Thymus (tissue), 11 donors: ENCODE measurements at regions not wholly inside any gene's neighbourhood (a gene's known extent, or its start where the extent isn't known, plus 50 kb on each side); places are given as distances from the start of the nearest gene placed in this dataset.
"Not testable (repeated sequence)": the region's sequence is repeated elsewhere in the genome, so short reads cannot be mapped to it uniquely, and the experiment has no call there.

ENCODE experiments used
- DNase-seq, 9 donors: peaks; one replicate each; pipeline ENCODE4 v3.0.0-alpha.2; 2013; ENCODE audit warnings: low spot score in 9 of 9, low read depth in 6 of 9, missing footprints in 1 of 9
- H3K27ac ChIP-seq, 2 donors: one replicate each; pipeline ENCODE4 v1.5.1; 2013; ENCODE audit warnings: control low read depth in 1 of 2, low read depth in 1 of 2, low read length in 1 of 2, mild to moderate bottlenecking in 1 of 2, moderate library complexity in 1 of 2
- H3K27me3 ChIP-seq, 2 donors: one replicate each; pipeline ENCODE4 v1.5.1; 2013; ENCODE audit warnings: low read length in 1 of 2; ENCODE audit not compliant: control insufficient read depth in 2 of 2, insufficient read depth in 1 of 2
- H3K36me3 ChIP-seq, 2 donors: one replicate each; pipeline ENCODE4 v1.5.1; 2013; ENCODE audit warnings: low read length in 1 of 2, mild to moderate bottlenecking in 1 of 2, moderate library complexity in 1 of 2; ENCODE audit not compliant: control insufficient read depth in 2 of 2, insufficient read depth in 2 of 2
- H3K4me1 ChIP-seq, 2 donors: one replicate each; pipeline ENCODE4 v1.5.1; 2013; ENCODE audit warnings: low read length in 2 of 2; ENCODE audit not compliant: control insufficient read depth in 2 of 2, insufficient read depth in 2 of 2
- H3K4me3 ChIP-seq, 2 donors: one replicate each; pipeline ENCODE4 v1.5.1; 2013; ENCODE audit warnings: low read length in 2 of 2, control low read depth in 1 of 2, mild to moderate bottlenecking in 1 of 2
- H3K9me3 ChIP-seq, 2 donors: one replicate each; pipeline ENCODE4 v1.5.1; 2013; ENCODE audit warnings: low read length in 1 of 2, mild to moderate bottlenecking in 1 of 2; ENCODE audit not compliant: control insufficient read depth in 2 of 2, insufficient read depth in 1 of 2
- WGBS: extraction: QIAGEN DNeasy Blood & Tissue Kit; methylation state at CpG from one replicate; pipeline ENCODE4 v1.1.7; 2013; 5-methylcytosine and 5-hydroxymethylcytosine counted together
- donor health status: healthy.

DNA sequence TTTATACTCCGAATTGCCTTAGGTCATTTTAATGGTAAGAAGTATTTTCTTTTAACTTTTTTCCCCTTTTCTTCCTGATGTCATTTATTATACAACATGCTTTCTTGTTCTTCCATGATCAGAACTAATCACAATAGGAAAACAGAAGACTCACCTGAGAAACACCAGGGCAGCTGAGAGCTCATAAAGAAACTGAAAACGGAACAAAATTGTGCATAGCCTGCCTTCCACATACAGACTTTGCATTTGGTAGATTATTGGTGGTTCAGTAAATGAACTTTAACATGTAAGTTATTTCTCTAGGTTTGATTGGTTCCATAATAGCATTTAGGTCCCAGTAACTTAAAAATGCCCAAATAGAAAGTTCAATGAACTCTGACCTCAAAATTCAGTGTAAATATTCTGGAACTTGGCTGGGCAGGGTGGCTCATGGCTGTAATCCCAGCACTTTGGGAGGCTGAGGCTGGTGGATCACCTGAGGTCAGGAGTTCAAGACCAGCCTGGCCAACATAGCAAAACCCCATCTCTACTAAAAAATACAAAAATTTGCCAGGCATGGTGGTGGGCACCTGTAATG lies 161.1 kb upstream of the DTNBP1 start:
- DNase-seq: no peak
- 92% methylated on average over 2 of the region's 2 CpGs for WGBS
- H3K9me3 ChIP-seq: no peaks in the 10 kb centered on the region

DNA sequence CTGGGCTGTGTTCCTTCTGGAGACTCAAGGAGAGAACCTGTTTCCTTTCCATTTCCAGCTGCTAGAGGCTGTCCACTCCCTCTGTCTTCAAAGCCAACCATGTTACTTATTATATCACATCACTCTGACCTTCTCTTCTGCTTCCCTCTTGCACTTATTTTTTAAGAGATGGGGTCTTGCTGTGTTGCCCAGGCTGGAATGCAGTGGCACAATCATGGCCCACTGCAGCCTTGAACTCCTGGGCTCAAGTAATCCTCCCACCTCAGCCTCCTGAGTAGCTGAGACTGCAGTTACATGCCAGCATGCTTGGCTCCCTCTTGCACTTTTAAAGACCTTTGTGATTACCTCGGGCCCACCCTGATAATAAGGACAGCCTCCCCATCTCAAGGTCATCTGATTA lies 160.0 kb upstream of the DTNBP1 start:
- no peak for DNase-seq
- H3K9me3 ChIP-seq: no peaks in the 10 kb centered on the region
- H3K4me3 ChIP-seq: no peak overlapping the region
- 98% methylated on average over 1 of the region's 1 CpG for WGBS
- no peak overlapping the region for H3K27ac ChIP-seq
- H3K4me1 ChIP-seq: no peaks in the 10 kb centered on the region
- H3K27me3 ChIP-seq: no peaks in the 10 kb centered on the region
- H3K36me3 ChIP-seq: no peaks in the 10 kb centered on the region

More for the DNA sequence above, 161.1 kb upstream of the DTNBP1 start:
- H3K4me1 ChIP-seq: no peaks in the 10 kb centered on the region
- H3K36me3 ChIP-seq: no peaks in the 10 kb centered on the region
- no peak overlapping the region for H3K4me3 ChIP-seq
- no peaks in the 10 kb centered on the region for H3K27me3 ChIP-seq
- no peak overlapping the region for H3K27ac ChIP-seq

DNA sequence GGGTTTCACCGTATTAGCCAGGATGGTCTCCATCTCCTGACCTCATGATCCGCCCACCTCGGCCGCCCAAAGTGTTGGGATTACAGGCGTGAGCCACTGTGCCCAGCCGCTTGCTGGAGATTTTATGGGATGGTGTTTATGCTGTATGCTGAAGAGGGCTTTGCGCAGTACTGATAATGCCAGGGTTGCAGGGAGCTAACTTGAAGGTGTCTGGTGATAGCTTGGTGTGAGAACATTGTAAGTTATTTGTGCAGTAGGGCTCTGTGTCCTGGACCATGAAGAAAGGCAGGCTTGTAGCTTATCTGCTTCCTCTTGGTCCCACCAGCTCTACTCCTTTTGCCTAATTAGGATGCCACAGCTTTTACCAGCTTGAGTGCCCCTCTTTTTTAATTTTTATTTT lies 157.0 kb upstream of the DTNBP1 start:
- 98% methylated on average over 7 of the region's 7 CpGs for WGBS
- DNase-seq: no peak
- Histone ChIP-seq H3K27ac (no peak overlapping the region), H3K9me3 (no peaks in the 10 kb centered on the region), H3K4me3 (no peak overlapping the region), H3K36me3 (no peaks in the 10 kb centered on the region), H3K4me1 (no peaks in the 10 kb centered on the region), H3K27me3 (no peaks in the 10 kb centered on the region)

GRCh38 chr6:15819226-15819625 lies 156.4 kb upstream of the DTNBP1 start:
- Histone ChIP-seq H3K9me3 (no peaks in the 10 kb centered on the region), H3K36me3 (no peaks in the 10 kb centered on the region), H3K4me1 (no peaks in the 10 kb centered on the region), H3K27me3 (no peaks in the 10 kb centered on the region), H3K4me3 (no peak overlapping the region), H3K27ac (no peak overlapping the region)
- no peak for DNase-seq
- WGBS: 88% methylated on average over 5 of the region's 5 CpGs

GRCh38 chr6:15818491-15818890 lies 155.7 kb upstream of the DTNBP1 start:
- Histone ChIP-seq H3K36me3 (no peaks in the 10 kb centered on the region), H3K4me1 (no peaks in the 10 kb centered on the region), H3K27ac (no peak overlapping the region), H3K4me3 (no peak overlapping the region), H3K27me3 (no peaks in the 10 kb centered on the region), H3K9me3 (no peaks in the 10 kb centered on the region)
- no peak for DNase-seq
- WGBS: 69% methylated on average over 2 of the region's 2 CpGs

GRCh38 chr6:15818044-15818443 lies 155.2 kb upstream of the DTNBP1 start:
- WGBS: 99% methylated on average over 7 of the region's 7 CpGs
- Histone ChIP-seq H3K27me3 (no peaks in the 10 kb centered on the region), H3K4me1 (no peaks in the 10 kb centered on the region), H3K9me3 (no peaks in the 10 kb centered on the region), H3K4me3 (no peak overlapping the region), H3K36me3 (no peaks in the 10 kb centered on the region), H3K27ac (no peak overlapping the region)
- no peak for DNase-seq

DNA sequence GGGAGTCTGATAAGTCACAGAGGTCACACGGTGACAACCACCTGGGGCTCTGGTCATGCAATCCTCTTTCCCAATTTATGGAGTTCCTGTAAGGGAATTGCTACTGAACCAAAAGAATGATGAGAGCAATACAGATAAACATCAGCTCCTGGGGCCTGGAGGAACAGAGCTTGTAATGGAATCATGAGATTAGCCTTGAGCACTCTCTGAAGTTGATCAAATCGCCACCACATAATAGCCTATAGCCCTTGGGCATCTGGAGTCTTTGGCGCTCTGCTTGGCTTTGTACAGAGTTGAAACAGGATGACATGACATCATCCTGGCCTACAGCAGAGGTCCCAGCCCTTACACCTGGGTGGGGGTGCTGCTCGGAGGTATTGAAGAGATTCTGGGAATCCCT lies 154.3 kb upstream of the DTNBP1 start:
- Histone ChIP-seq H3K4me3 (no peak overlapping the region), H3K36me3 (no peaks in the 10 kb centered on the region), H3K27me3 (no peaks in the 10 kb centered on the region), H3K9me3 (no peaks in the 10 kb centered on the region), H3K27ac (no peak overlapping the region), H3K4me1 (no peaks in the 10 kb centered on the region)
- 97% methylated on average over 4 of the region's 4 CpGs for WGBS
- DNase-seq: no peak

- no peaks in the 10 kb centered on the region for H3K36me3 ChIP-seq
- no peak overlapping the region for H3K27ac ChIP-seq
- no peaks in the 10 kb centered on the region for H3K27me3 ChIP-seq
- no peaks in the 10 kb centered on the region for H3K9me3 ChIP-seq
- no peak overlapping the region for H3K4me3 ChIP-seq
- 91% methylated on average over 2 of the region's 2 CpGs for WGBS
- H3K4me1 ChIP-seq: no peaks in the 10 kb centered on the region
- no peak for DNase-seq
Observed at GRCh38 chr6:15816661-15817060, 153.8 kb upstream of the DTNBP1 start.

DNA sequence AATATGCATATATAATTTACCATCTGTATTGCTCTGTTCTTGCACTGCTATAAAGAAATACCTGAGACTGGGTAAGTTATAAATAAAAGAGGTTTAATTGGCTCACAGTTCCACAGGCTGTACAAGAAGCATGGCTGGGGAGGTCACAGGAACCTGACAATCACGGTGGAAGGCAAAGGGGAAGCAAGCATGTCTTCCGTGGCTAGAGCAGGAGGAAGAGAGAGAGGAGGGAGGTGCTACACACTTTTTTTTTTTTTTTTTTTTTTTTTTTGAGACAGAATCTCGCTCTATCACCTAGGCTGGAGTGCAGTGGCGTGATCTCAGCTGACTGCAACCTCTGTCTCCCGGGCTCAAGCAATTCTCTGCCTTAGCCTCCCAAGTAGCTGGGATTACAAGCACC lies 150.9 kb upstream of the DTNBP1 start:
- H3K27me3 ChIP-seq, DNase-seq, H3K36me3 ChIP-seq, H3K27ac ChIP-seq, H3K4me1 ChIP-seq, H3K4me3 ChIP-seq, H3K9me3 ChIP-seq: not testable (repeated sequence)
- WGBS: 58% methylated on average over 5 of the region's 5 CpGs

DNA sequence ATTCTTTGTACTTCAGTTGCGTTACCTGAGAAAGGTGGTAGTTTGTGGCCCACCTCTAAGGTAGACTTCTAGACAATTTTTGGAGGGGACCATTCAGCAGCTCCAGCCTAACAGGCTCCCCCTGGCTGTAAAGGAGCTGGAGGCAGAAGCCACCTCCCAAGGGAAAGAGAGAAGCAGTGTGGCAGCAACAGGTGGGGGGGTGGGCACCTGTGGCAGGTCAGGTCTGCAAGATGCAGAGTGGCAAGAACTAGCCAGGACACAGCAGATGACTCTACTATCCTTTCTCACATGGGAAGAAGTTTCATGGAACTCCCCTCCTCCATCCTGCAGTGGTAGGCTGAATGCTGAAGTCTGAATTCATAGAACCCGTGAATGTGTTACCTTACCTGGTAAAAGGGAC lies 148.3 kb upstream of the DTNBP1 start:
- Histone ChIP-seq H3K36me3 (no peaks in the 10 kb centered on the region), H3K27me3 (no peaks in the 10 kb centered on the region), H3K27ac (no peak overlapping the region), H3K4me1 (no peaks in the 10 kb centered on the region), H3K4me3 (no peak overlapping the region), H3K9me3 (no peaks in the 10 kb centered on the region)
- WGBS: over 99% methylated on average over 2 of the region's 2 CpGs
- no peak for DNase-seq
